Stimulated activated CD4-positive, alpha-beta T cell treated with anti-CD3 and anti-CD28 coated beads, Interleukin-15, amount 100 ng/mL, for 1 hour (primary cell): ENCODE measurements at regions not wholly inside any gene's neighbourhood (a gene's known extent, or its start where the extent isn't known, plus 50 kb on each side); places are given as distances from the start of the nearest gene placed in this dataset.
"Not testable (repeated sequence)": the region's sequence is repeated elsewhere in the genome, so short reads cannot be mapped to it uniquely, and the experiment has no call there.

ENCODE experiments used
- DNase-seq, 2 donors: peaks; one replicate each; pipeline ENCODE4 v3.0.0-alpha.2; 2020; ENCODE audit warnings: low read depth in 1 of 2, low spot score in 1 of 2

- no peak for DNase-seq
These were observed 125.8 kb upstream of the STARD13 start for GRCh38 chr13:33411312-33411711.

- no peak for DNase-seq
These were observed 130.3 kb upstream of the STARD13 start for GRCh38 chr13:33415822-33416221.

GRCh38 chr13:33418224-33418953 lies 132.8 kb upstream of the STARD13 start:
- DNase-seq: not testable (repeated sequence)

GRCh38 chr13:33420117-33420516 lies 134.6 kb upstream of the STARD13 start:
- not testable (repeated sequence) for DNase-seq

- DNase-seq: no peak
These were observed 140.6 kb upstream of the STARD13 start for GRCh38 chr13:33426131-33426530.

- DNase-seq: no peak
These were observed 147.8 kb upstream of the STARD13 start for GRCh38 chr13:33433316-33433715.

- no peak for DNase-seq
These were observed 149.1 kb upstream of the STARD13 start for GRCh38 chr13:33434676-33435075.

- DNase-seq: no peak
These were observed 149.7 kb upstream of the STARD13 start for GRCh38 chr13:33435207-33435606.

GRCh38 chr13:33438918-33439317 lies 153.4 kb upstream of the STARD13 start:
- DNase-seq: no peak

GRCh38 chr13:33441015-33441414 lies 155.5 kb upstream of the STARD13 start:
- DNase-seq: no peak

- no peak for DNase-seq
These were observed 159.5 kb upstream of the STARD13 start for GRCh38 chr13:33445024-33445423.

GRCh38 chr13:33445476-33445875 lies 159.9 kb upstream of the STARD13 start:
- DNase-seq: no peak

- DNase-seq: no peak
These were observed 161.5 kb upstream of the STARD13 start for GRCh38 chr13:33446821-33447725.

GRCh38 chr13:33448889-33449288 lies 163.3 kb upstream of the STARD13 start:
- no peak for DNase-seq

- DNase-seq: no peak
These were observed 165.6 kb upstream of the STARD13 start for GRCh38 chr13:33450956-33451709.

GRCh38 chr13:33452873-33453517 lies 167.4 kb upstream of the STARD13 start:
- DNase-seq: no peak

- no peak for DNase-seq
These were observed 168.4 kb upstream of the STARD13 start for GRCh38 chr13:33453936-33454335.

- DNase-seq: no peak
These were observed 169.5 kb upstream of the STARD13 start for GRCh38 chr13:33454844-33455705.

- DNase-seq: no peak
These were observed 174.1 kb upstream of the STARD13 start for GRCh38 chr13:33459702-33460101.

GRCh38 chr13:33462109-33462508 lies 176.6 kb upstream of the STARD13 start:
- no peak for DNase-seq
